Caco-2 (cell line): ENCODE measurements at regions not wholly inside any gene's neighbourhood (a gene's known extent, or its start where the extent isn't known, plus 50 kb on each side); places are given as distances from the start of the nearest gene placed in this dataset.

ENCODE experiments used
- BruUV-seq: library from RNA; stranded (reverse); fragments of 400-500 nt; replicated peaks from 2 replicates; lab custom pipeline; 2021; lab: Mats Ljungman, UMichigan
- CTCF ChIA-PET: fragments of 300-600 bp; sonication (Branson Sonifier 250); formaldehyde crosslinking; loops from one replicate; lab custom pipeline; 2022; ENCODE audit warnings: antibody characterized with exemption; lab: Charles Lee
- POLR2A ChIA-PET: fragments of 300-600 bp; sonication (Branson Sonifier 250); formaldehyde crosslinking; loops from one replicate; lab custom pipeline; 2022; ENCODE audit warnings: antibody characterized with exemption; lab: Charles Lee
- DNase-seq, 2 experiments: peaks; one replicate each; pipeline versions ENCODE4 v3.0.0 to v3.0.0-alpha.2; 2020 to 2022
- H3K27me3 ChIP-seq: replicated peaks from 2 replicates; pipeline ENCODE4 v1.6.0; 2011; ENCODE audit warnings: low read length; ENCODE audit not compliant: control insufficient read depth, insufficient read depth
- H3K36me3 ChIP-seq: 2 replicates; pipeline ENCODE4 v1.5.1; 2011; ENCODE audit warnings: low read length; ENCODE audit not compliant: control insufficient read depth, insufficient read depth
- H3K4me1 ChIP-seq: fragments of 250-450 bp; sonication (Bioruptor Pico); 2 replicates; pipeline ENCODE4 v1.5.1; 2020; ENCODE audit warnings: mild to moderate bottlenecking
- H3K4me3 ChIP-seq: 2 replicates; pipeline ENCODE4 v1.5.1; 2011; ENCODE audit warnings: low read depth, mild to moderate bottlenecking, control low read depth, low read length
- H3K9me3 ChIP-seq: fragments of 250-450 bp; sonication (Bioruptor Pico); 2 replicates; pipeline ENCODE4 v1.5.1; 2020; ENCODE audit warnings: mild to moderate bottlenecking, moderate library complexity
- H3K27ac Mint-ChIP-seq: one replicate; pipeline ENCODE4 v1.8.0; 2022; ENCODE audit warnings: mixed read lengths; ENCODE audit not compliant: unreplicated experiment
- H3K27me3 Mint-ChIP-seq: one replicate; pipeline ENCODE4 v1.8.0; 2022; ENCODE audit warnings: mixed read lengths; ENCODE audit not compliant: insufficient read depth, unreplicated experiment
- H3K36me3 Mint-ChIP-seq: one replicate; pipeline ENCODE4 v1.8.0; 2022; ENCODE audit warnings: mild to moderate bottlenecking, mixed read lengths; ENCODE audit not compliant: insufficient read depth, unreplicated experiment
- H3K4me1 Mint-ChIP-seq: one replicate; pipeline ENCODE4 v1.8.0; 2022; ENCODE audit warnings: low read depth, mixed read lengths; ENCODE audit not compliant: unreplicated experiment
- H3K4me3 Mint-ChIP-seq: one replicate; pipeline ENCODE4 v1.8.0; 2022; ENCODE audit warnings: mild to moderate bottlenecking, moderate library complexity, mixed read lengths; ENCODE audit not compliant: unreplicated experiment
- H3K9me3 Mint-ChIP-seq: one replicate; pipeline ENCODE4 v1.8.0; 2022; ENCODE audit warnings: mixed read lengths; ENCODE audit not compliant: unreplicated experiment
- intact Hi-C: fragments of 100-400 bp; cut with micrococcal nuclease; formaldehyde crosslinking; loops from one replicate; pipeline ENCODE4 v1.10.0; 2022; ENCODE audit not compliant: unreplicated experiment
- TF ChIP-seq, protein P1 (sequence below), 2 experiments: fragments of 200-600 bp in 1 of 2; IDR thresholded peaks; 1 replicate in 1 of 2; 2 replicates in 1 of 2; pipeline versions ENCODE4 v1.5.1 to v1.8.0; 2011 to 2022; ENCODE audit warnings: antibody characterized with exemption in 1 of 2, control low read depth in 1 of 2, inconsistent platforms in 1 of 2, low read depth in 1 of 2, low read length in 1 of 2, mild to moderate bottlenecking in 1 of 2, moderate library complexity in 1 of 2; ENCODE audit not compliant: insufficient read depth in 1 of 2, severe bottlenecking in 1 of 2, unreplicated experiment in 1 of 2

DNA sequence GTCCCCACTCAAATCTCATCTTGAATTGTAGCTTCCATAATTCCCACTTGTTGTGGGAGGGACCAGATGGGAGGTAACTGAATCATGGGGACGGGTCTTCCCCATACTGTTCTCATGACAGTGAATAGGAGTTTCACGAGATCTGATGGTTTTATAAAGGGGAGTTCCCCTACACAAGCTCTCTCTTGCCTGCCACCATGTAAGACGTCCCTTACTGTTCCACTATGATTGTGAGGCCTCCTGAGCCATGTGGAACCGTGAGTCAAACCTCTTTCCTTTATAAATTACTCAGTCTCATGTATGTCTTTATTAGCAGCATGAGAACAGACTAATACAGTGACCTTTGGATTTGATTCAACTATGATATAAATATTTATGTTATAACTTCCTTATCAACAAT lies 78.0 kb downstream of the CYRIA start:
- ChIA-PET POLR2A (no interaction called here), CTCF (no interaction called here)
- H3K27me3 Mint-ChIP-seq, result peaks cover 10% of the 10 kb centered on the region
- no peak overlapping the region for H3K4me3 Mint-ChIP-seq
- no peak overlapping the region for H3K4me3 ChIP-seq
- H3K9me3 ChIP-seq, result no peaks in the 10 kb centered on the region; the same call in 1 of the 2 replicates
- no peaks in the 10 kb centered on the region for H3K36me3 Mint-ChIP-seq
- no peaks in the 10 kb centered on the region for H3K36me3 ChIP-seq
- H3K27ac Mint-ChIP-seq, result no peak overlapping the region
- no peaks in the 10 kb centered on the region for H3K27me3 ChIP-seq
- no peaks in the 10 kb centered on the region for H3K4me1 ChIP-seq
- BruUV-seq, result no TSS peak
- no peaks in the 10 kb centered on the region for H3K9me3 Mint-ChIP-seq
- TF ChIP-seq, protein P1, sequence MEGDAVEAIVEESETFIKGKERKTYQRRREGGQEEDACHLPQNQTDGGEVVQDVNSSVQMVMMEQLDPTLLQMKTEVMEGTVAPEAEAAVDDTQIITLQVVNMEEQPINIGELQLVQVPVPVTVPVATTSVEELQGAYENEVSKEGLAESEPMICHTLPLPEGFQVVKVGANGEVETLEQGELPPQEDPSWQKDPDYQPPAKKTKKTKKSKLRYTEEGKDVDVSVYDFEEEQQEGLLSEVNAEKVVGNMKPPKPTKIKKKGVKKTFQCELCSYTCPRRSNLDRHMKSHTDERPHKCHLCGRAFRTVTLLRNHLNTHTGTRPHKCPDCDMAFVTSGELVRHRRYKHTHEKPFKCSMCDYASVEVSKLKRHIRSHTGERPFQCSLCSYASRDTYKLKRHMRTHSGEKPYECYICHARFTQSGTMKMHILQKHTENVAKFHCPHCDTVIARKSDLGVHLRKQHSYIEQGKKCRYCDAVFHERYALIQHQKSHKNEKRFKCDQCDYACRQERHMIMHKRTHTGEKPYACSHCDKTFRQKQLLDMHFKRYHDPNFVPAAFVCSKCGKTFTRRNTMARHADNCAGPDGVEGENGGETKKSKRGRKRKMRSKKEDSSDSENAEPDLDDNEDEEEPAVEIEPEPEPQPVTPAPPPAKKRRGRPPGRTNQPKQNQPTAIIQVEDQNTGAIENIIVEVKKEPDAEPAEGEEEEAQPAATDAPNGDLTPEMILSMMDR (IDR thresholded peaks at IDR 0.05; ENCODE audit: insufficient read depth in 1 of 2, low read depth in 1 of 2, low read length in 1 of 2, severe bottlenecking in 1 of 2, unreplicated experiment in 1 of 2), result no peak
- no peaks in the 10 kb centered on the region for H3K4me1 Mint-ChIP-seq
- intact Hi-C loops, result no loop called here
- no peak for DNase-seq

GRCh38 chr2:16584824-16585540 lies 80.7 kb downstream of the CYRIA start:
- DNase-seq, result no peak
- TF ChIP-seq, protein P1 (IDR thresholded peaks at IDR 0.05; ENCODE audit: insufficient read depth in 1 of 2, low read depth in 1 of 2, low read length in 1 of 2, severe bottlenecking in 1 of 2, unreplicated experiment in 1 of 2), result no peak
- ChIA-PET POLR2A (no interaction called here), CTCF (no interaction called here)
- no peaks in the 10 kb centered on the region for H3K9me3 Mint-ChIP-seq
- Histone ChIP-seq H3K27me3 (no peaks in the 10 kb centered on the region), H3K36me3 (no peaks in the 10 kb centered on the region), H3K9me3 (no peaks in the 10 kb centered on the region), H3K4me1 (no peaks in the 10 kb centered on the region), H3K4me3 (no peak overlapping the region)
- no peak overlapping the region for H3K4me3 Mint-ChIP-seq
- no peaks in the 10 kb centered on the region for H3K4me1 Mint-ChIP-seq
- no TSS peak for BruUV-seq
- H3K36me3 Mint-ChIP-seq, result no peaks in the 10 kb centered on the region
- H3K27ac Mint-ChIP-seq, result no peak overlapping the region
- H3K27me3 Mint-ChIP-seq, result peaks cover 8% of the 10 kb centered on the region
- intact Hi-C loops, result no loop called here

GRCh38 chr2:16584084-16584483 lies 81.5 kb downstream of the CYRIA start:
- POLR2A ChIA-PET, result no interaction called here
- H3K4me3 Mint-ChIP-seq, result no peak overlapping the region
- no peaks in the 10 kb centered on the region for H3K9me3 Mint-ChIP-seq
- CTCF ChIA-PET, result no interaction called here
- no peaks in the 10 kb centered on the region for H3K36me3 Mint-ChIP-seq
- H3K4me1 Mint-ChIP-seq, result no peaks in the 10 kb centered on the region
- H3K27me3 Mint-ChIP-seq, result peaks cover 9% of the 10 kb centered on the region
- TF ChIP-seq, protein P1 (IDR thresholded peaks at IDR 0.05; ENCODE audit: insufficient read depth in 1 of 2, low read depth in 1 of 2, low read length in 1 of 2, severe bottlenecking in 1 of 2, unreplicated experiment in 1 of 2), result no peak
- Histone ChIP-seq H3K27me3 (no peaks in the 10 kb centered on the region), H3K4me1 (no peaks in the 10 kb centered on the region), H3K9me3 (no peaks in the 10 kb centered on the region), H3K4me3 (no peak overlapping the region), H3K36me3 (no peaks in the 10 kb centered on the region)
- intact Hi-C loops, result no loop called here
- BruUV-seq, result no TSS peak
- no peak overlapping the region for H3K27ac Mint-ChIP-seq
- no peak for DNase-seq
